GM12878 (cell line): ENCODE measurements at regions not wholly inside any gene's neighbourhood (a gene's known extent, or its start where the extent isn't known, plus 50 kb on each side); places are given as distances from the start of the nearest gene placed in this dataset.

Experiments used
- ATAC-seq: fragments of 200-7000 bp; cut with Tn5 transposase; 3 replicates; pipeline ENCODE4 v1.9.1; 2020; ENCODE audit warnings: mild to moderate bottlenecking, moderate library complexity
- BruUV-seq: library from RNA; stranded (reverse); fragments of 400-500 nt; replicated peaks from 2 replicates; lab custom pipeline; 2021; lab: Mats Ljungman, UMichigan
- CTCF ChIA-PET: fragments of 300-600 bp; sonication (Branson Sonifier 250); formaldehyde crosslinking; extraction: SDS; loops from one replicate; lab custom pipeline; 2021; ENCODE audit warnings: inconsistent platforms; lab: Yijun Ruan, JAX
- POLR2A ChIA-PET: fragments of 350-600 bp; formaldehyde crosslinking; extraction: SDS; loops from one replicate; lab custom pipeline; 2021; ENCODE audit warnings: inconsistent platforms; lab: Charles Lee
- RAD21 ChIA-PET: fragments of 300-600 bp; sonication (Branson Sonifier 250); formaldehyde crosslinking; loops from one replicate; lab custom pipeline; 2023; ENCODE audit warnings: antibody characterized with exemption; ENCODE audit not compliant: unreplicated experiment; lab: Charles Lee
- SMC1A ChIA-PET: fragments of 300-600 bp; sonication (Branson Sonifier 250); formaldehyde crosslinking; loops from one replicate; lab custom pipeline; 2023; ENCODE audit not compliant: unreplicated experiment, uncharacterized antibody; lab: Charles Lee
- DNase-seq: peaks from one replicate; pipeline ENCODE4 v3.0.0-alpha.2; 2011; ENCODE audit warnings: low read depth, low spot score
- FAIRE-seq: peaks from 3 replicates; lab custom pipeline; 2011; peaks lifted over from hg19 to GRCh38; lab: Jason Lieb, UNC
- H2AFZ ChIP-seq: 2 replicates; pipeline ENCODE4 v1.6.0; 2011; ENCODE audit warnings: low read depth, low read length, control low read depth; ENCODE audit not compliant: control insufficient read depth
- H3K27ac ChIP-seq: 2 replicates; pipeline ENCODE4 v1.5.1; 2011; ENCODE audit warnings: control low read depth; ENCODE audit not compliant: control insufficient read depth, insufficient read depth
- H3K27me3 ChIP-seq, 2 experiments: replicated peaks in 1 of 2; 2 replicates each; pipeline versions ENCODE4 v1.6.0 to v1.6.1; 2011; ENCODE audit warnings: low read length in 1 of 2; ENCODE audit not compliant: control insufficient read depth in 2 of 2, insufficient read depth in 2 of 2
- H3K36me3 ChIP-seq, 2 experiments: 2 replicates each; pipeline ENCODE4 v1.5.1; 2011; ENCODE audit warnings: low read length in 1 of 2; ENCODE audit not compliant: control insufficient read depth in 2 of 2, insufficient read depth in 2 of 2
- H3K4me1 ChIP-seq: 2 replicates; pipeline ENCODE4 v1.6.1; 2011; ENCODE audit warnings: mild to moderate bottlenecking, low read length, moderate library complexity, mixed read lengths; ENCODE audit not compliant: control insufficient read depth, insufficient read depth
- H3K4me2 ChIP-seq: 2 replicates; pipeline ENCODE4 v1.6.0; 2011; ENCODE audit warnings: control low read depth; ENCODE audit not compliant: control insufficient read depth, insufficient read depth
- H3K4me3 ChIP-seq: fragments of 200-600 bp; sonication (generic); 2 replicates; pipeline ENCODE4 v1.5.1; 2016
- H3K79me2 ChIP-seq: 2 replicates; pipeline ENCODE4 v1.6.0; 2011; ENCODE audit warnings: low read length; ENCODE audit not compliant: control insufficient read depth, insufficient read depth
- H3K9ac ChIP-seq: 2 replicates; pipeline ENCODE4 v1.8.0; 2011; ENCODE audit warnings: low read length, control low read depth, mixed read lengths; ENCODE audit not compliant: control insufficient read depth, insufficient read depth
- H3K9me3 ChIP-seq: replicated peaks from 3 replicates; pipeline ENCODE4 v1.5.1; 2011; ENCODE audit warnings: mild to moderate bottlenecking, low read length; ENCODE audit not compliant: control insufficient read depth, insufficient read depth
- H4K20me1 ChIP-seq: 2 replicates; pipeline ENCODE4 v1.6.0; 2011; ENCODE audit not compliant: control insufficient read depth, insufficient read depth
- CBFB ChIP-seq: IDR thresholded peaks from 2 replicates; pipeline ENCODE4 v1.6.1; 2016; ENCODE audit warnings: antibody characterized with exemption, low read depth
- CEBPB ChIP-seq, 2 experiments: fragments of 150-350 bp in 1 of 2; IDR thresholded peaks; 2 replicates each; pipeline ENCODE4 v1.6.1; 2012 to 2014; ENCODE audit warnings: low read depth in 2 of 2, low read length in 2 of 2, borderline replicate concordance in 1 of 2, inconsistent platforms in 1 of 2
- FOS ChIP-seq: IDR thresholded peaks from 3 replicates; pipeline ENCODE4 v1.6.1; 2011; ENCODE audit warnings: borderline replicate concordance; ENCODE audit not compliant: insufficient read length; ENCODE audit errors: extremely low read depth
- KLF5 ChIP-seq: fragments of 450-650 bp; IDR thresholded peaks from 2 replicates; pipeline ENCODE4 v1.6.1; 2014; ENCODE audit warnings: mild to moderate bottlenecking; ENCODE audit not compliant: partially characterized antibody
- TAF1 ChIP-seq: IDR thresholded peaks from 2 replicates; pipeline ENCODE4 v1.6.1; 2011; ENCODE audit warnings: mild to moderate bottlenecking, low read depth, low read length, borderline replicate concordance
- ZNF622 ChIP-seq: fragments of 450-650 bp; IDR thresholded peaks from 2 replicates; pipeline ENCODE4 v1.6.1; 2017; ENCODE audit warnings: mild to moderate bottlenecking, inconsistent platforms
- ZZZ3 ChIP-seq: IDR thresholded peaks from 2 replicates; pipeline ENCODE4 v1.6.1; 2011; ENCODE audit warnings: low read depth; ENCODE audit not compliant: control insufficient read depth, insufficient read length
- WGBS: methylation state at CpG from one replicate; pipeline ENCODE4 v1.1.6; 2016; ENCODE audit warnings: low lambda C conversion rate; ENCODE audit not compliant: insufficient replicate concordance, insufficient coverage; ENCODE audit errors: missing lambda C conversion rate; 5-methylcytosine and 5-hydroxymethylcytosine counted together
- in situ Hi-C: fragments of 300-500 bp; cut with MboI; formaldehyde crosslinking; loops from 9 replicates; pipeline ENCODE4 v1.14.3; 2018; ENCODE audit warnings: mixed read lengths
- intact Hi-C: fragments of 100-400 bp; cut with micrococcal nuclease; formaldehyde crosslinking; loops from one replicate; pipeline ENCODE4 v1.14.2; 2022; ENCODE audit not compliant: unreplicated experiment

DNA sequence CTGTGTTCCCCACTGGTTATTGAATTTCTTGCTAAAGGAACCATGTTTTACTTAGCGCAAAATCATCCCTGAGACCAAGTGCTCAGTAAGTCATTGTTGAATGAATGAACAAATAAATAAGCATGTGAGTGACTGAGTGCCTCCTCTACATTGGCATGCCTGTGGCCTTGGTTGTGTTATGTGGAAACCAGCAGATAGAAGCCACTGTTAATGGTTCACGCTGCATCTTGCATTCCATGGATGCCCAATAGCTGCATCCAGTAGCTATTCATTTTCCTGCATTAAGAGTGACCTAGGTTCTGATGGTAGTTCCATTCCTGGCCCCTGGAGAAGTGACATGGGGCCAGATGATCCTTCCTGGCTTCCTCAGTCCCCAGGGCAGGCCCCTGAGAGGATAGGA lies 113.3 kb upstream of the BMPER start:
- H3K4me2 ChIP-seq, result no peak overlapping the region
- H3K4me1 ChIP-seq, result no peaks in the 10 kb centered on the region
- POLR2A ChIA-PET, result no interaction called here
- H3K27me3 ChIP-seq, result no peaks in the 10 kb centered on the region
- H3K79me2 ChIP-seq, result no peaks in the 10 kb centered on the region
- H4K20me1 ChIP-seq, result no peaks in the 10 kb centered on the region
- FAIRE-seq (no peak), ATAC-seq (no peak), DNase-seq (no peak)
- H2AFZ ChIP-seq, result no peak overlapping the region
- SMC1A ChIA-PET, result no interaction called here
- CTCF ChIA-PET, result no interaction called here
- BruUV-seq, result no TSS peak
- no peak overlapping the region for H3K4me3 ChIP-seq
- H3K9me3 ChIP-seq, result no peaks in the 10 kb centered on the region
- no peak overlapping the region for H3K27ac ChIP-seq
- intact Hi-C loops (no loop called here), in situ Hi-C loops (no loop called here)
- H3K9ac ChIP-seq, result no peak overlapping the region
- RAD21 ChIA-PET, result no interaction called here
- WGBS, result 48% methylated on average over 2 of the region's 2 CpGs
- no peaks in the 10 kb centered on the region for H3K36me3 ChIP-seq
- no peak for TF ChIP-seq ZZZ3

DNA sequence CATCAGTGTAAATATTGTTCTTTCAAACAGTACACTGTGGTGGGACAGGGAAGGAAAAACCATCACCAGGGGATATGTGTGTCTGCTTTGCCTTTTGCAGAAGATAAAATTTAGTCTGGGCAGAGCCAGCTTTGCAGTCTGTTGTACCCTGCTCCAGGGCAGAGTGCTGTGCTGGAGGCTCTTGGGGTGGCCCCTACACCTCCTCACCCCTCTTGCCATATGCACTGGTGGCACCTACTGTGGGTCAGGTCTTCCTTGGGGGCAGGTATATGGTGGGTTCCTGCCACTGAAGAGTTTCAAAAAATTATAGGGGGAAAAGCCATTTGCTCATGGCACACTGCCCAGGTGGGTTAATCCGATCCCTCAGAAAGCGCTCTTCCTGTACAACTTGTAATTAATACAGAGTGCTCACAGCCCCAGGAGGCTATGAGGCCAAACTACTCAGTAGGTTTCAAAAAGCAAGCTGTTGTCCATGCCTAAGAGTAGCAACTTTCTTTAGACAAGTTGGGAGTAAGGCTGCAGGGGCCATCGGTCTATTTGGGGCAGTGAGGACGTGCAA lies 112.7 kb upstream of the BMPER start:
- DNase-seq (no peak), ATAC-seq (no peak), FAIRE-seq (no peak)
- SMC1A ChIA-PET, result no interaction called here
- TF ChIP-seq CBFB, result no peak
- TF ChIP-seq KLF5, result no peak
- TF ChIP-seq TAF1, result no peak
- no peak for TF ChIP-seq ZNF622
- no peak for TF ChIP-seq FOS
- no peak for TF ChIP-seq CEBPB (IDR thresholded peaks at IDR 0.05; ENCODE audit: borderline replicate concordance in 1 of 2, low read depth in 2 of 2, low read length in 2 of 2)
- no peaks in the 10 kb centered on the region for H3K36me3 ChIP-seq
- in situ Hi-C loops (no loop called here), intact Hi-C loops (no loop called here)
- no peaks in the 10 kb centered on the region for H3K79me2 ChIP-seq
- no peaks in the 10 kb centered on the region for H3K9me3 ChIP-seq
- 59% methylated on average over 4 of the region's 4 CpGs for WGBS
- H3K4me1 ChIP-seq, result no peaks in the 10 kb centered on the region
- no peak overlapping the region for H3K4me2 ChIP-seq
- POLR2A ChIA-PET, result no interaction called here
- H4K20me1 ChIP-seq, result no peaks in the 10 kb centered on the region
- no peak overlapping the region for H3K9ac ChIP-seq
- no peak overlapping the region for H3K4me3 ChIP-seq
- CTCF ChIA-PET, result interaction anchor here (0.5 kb wide), 1 partner anchor 353 kb away, joined by 4 read pairs; no protein-coding TSS in a partner anchor
- RAD21 ChIA-PET, result no interaction called here
- BruUV-seq, result no TSS peak
- no peak overlapping the region for H2AFZ ChIP-seq
- no peak overlapping the region for H3K27ac ChIP-seq
- H3K27me3 ChIP-seq, result no peaks in the 10 kb centered on the region
